ENCODE measurements at regions not wholly inside any gene's neighbourhood (a gene's known extent, or its start where the extent isn't known, plus 50 kb on each side); places are given as distances from the start of the nearest gene placed in this dataset.
"Not testable (repeated sequence)": the region's sequence is repeated elsewhere in the genome, so short reads cannot be mapped to it uniquely, and the experiment has no call there.

DNA sequence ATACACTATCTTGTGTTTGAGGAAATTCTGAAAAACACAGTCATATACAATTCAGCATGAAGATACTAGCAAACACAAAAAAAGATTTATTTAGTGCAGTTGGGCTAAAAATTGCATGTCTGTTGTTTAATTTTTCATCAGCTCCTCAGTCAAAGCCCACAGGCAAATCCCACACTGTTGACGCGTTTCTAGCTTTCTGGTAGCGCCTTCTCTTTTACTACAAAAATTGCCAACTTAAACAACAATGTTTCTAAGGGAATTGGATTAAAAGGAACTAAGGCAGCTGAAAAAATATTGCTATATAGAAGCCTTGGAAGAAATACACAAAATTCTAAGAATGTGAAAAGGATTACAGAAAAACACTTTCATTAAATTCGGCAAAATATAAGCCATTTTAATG is 196.7 kb upstream of the P2RY1 start:
- H3K4me3 ChIP-seq (ENCODE audit: low read depth, low read length): no peak overlapping the region
- TF ChIP-seq, protein P1, sequence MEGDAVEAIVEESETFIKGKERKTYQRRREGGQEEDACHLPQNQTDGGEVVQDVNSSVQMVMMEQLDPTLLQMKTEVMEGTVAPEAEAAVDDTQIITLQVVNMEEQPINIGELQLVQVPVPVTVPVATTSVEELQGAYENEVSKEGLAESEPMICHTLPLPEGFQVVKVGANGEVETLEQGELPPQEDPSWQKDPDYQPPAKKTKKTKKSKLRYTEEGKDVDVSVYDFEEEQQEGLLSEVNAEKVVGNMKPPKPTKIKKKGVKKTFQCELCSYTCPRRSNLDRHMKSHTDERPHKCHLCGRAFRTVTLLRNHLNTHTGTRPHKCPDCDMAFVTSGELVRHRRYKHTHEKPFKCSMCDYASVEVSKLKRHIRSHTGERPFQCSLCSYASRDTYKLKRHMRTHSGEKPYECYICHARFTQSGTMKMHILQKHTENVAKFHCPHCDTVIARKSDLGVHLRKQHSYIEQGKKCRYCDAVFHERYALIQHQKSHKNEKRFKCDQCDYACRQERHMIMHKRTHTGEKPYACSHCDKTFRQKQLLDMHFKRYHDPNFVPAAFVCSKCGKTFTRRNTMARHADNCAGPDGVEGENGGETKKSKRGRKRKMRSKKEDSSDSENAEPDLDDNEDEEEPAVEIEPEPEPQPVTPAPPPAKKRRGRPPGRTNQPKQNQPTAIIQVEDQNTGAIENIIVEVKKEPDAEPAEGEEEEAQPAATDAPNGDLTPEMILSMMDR (IDR thresholded peaks at IDR 0.05; ENCODE audit: insufficient read depth, low read depth, low read length, missing control alignments): no peak
- no peak for DNase-seq (ENCODE audit: low read depth)

DNA sequence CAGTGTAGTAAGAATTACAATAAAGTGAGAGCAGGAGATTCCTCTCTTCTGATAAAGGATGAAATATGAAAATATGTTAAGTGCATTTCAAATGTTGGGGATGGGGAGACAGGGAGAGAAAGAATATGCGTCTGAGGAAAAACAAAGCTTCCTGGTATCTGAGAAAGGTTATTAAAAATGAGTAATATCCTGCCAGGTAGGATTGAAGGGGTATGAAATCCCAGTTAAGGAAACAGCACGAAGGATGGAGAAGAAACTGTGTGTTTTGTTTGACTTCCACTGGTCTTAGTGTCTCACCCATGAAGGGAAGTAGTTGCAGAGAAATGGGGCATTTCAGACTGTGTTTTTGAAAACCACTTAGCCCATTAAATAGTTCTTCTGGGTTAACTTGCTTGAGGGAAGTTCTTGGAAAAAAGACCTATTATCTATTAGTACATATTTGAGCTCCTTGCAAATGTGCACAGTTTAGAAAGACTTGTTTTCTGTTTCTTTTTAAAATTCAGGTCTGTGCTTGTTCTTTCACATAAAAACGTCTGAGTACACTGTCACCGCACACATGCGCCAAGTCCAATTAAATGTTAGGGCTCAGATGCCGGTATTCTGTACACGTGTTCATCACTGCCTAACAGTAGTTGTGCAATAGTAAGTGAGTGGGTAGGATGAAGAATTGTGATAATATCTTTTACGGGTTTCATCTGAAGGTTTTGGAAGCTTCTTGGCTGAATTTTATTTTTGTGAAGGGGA is 196.1 kb upstream of the P2RY1 start:
- DNase-seq (ENCODE audit: low read depth): no peak
- no peak overlapping the region for H3K4me3 ChIP-seq (ENCODE audit: low read depth, low read length)
- TF ChIP-seq, protein P1 (IDR thresholded peaks at IDR 0.05; ENCODE audit: insufficient read depth, low read depth, low read length, missing control alignments): no peak

DNA sequence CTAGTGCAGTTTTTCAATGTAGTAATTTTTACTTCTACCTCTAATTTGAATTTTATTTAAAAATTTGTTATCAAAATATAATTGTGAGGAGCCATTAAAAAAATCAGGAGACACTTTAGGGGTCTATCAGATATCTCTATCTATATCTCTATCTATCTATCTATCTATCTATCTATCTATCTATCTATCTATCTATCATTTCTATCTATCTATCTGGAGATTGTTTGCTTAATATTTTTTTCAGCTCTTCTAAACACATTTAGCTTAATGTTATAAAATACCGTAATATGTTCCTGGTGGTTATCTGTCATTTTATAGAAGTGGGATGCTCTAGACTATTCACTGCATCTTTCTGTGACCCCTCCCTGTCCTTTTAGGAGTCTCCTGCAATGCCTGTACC is 193.7 kb upstream of the P2RY1 start:
- TF ChIP-seq, protein P1 (IDR thresholded peaks at IDR 0.05; ENCODE audit: insufficient read depth, low read depth, low read length, missing control alignments): no peak
- no peak overlapping the region for H3K4me3 ChIP-seq (ENCODE audit: low read depth, low read length)
- DNase-seq (ENCODE audit: low read depth): no peak

DNA sequence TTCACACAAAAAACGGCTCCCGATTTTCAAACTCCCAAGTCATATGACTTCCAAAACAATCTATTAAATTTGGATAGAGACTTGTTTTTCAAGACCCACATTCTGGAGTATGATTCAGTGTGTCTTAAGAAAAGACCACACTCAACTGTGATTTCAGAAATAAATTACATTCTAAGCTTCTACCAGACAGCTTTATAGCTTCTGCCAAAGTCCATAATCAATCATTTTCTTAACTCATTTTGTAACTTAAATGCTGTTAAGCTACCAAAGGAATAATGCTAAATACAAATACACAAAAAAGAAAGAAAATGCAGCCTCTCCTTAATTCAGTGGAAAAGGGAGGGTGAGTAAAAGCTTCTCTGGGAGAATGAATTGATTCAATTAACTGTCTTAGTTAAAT is 192.3 kb upstream of the P2RY1 start:
- H3K4me3 ChIP-seq (ENCODE audit: low read depth, low read length): no peak overlapping the region
- no peak for DNase-seq (ENCODE audit: low read depth)
- TF ChIP-seq, protein P1 (IDR thresholded peaks at IDR 0.05; ENCODE audit: insufficient read depth, low read depth, low read length, missing control alignments): no peak

DNA sequence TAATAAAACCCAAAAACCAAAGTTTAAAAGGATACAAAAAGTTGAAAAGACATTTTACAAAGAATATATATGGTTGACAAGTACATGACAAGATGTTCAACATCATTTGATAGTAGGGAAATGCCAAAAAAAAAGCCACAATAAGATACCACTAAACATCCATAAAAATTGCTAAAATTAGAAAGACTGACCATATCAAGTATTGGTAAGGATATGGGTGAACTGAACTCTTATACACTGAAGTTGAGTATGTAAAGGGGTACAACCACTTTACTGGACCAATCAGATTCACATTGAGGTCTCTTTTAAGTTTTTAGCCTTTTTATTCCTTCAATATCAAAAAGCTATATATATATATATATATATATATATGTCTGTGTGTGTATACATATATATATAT is 190.5 kb upstream of the P2RY1 start:
- no peak for DNase-seq (ENCODE audit: low read depth)
- TF ChIP-seq, protein P1 (IDR thresholded peaks at IDR 0.05; ENCODE audit: insufficient read depth, low read depth, low read length, missing control alignments): no peak
- no peak overlapping the region for H3K4me3 ChIP-seq (ENCODE audit: low read depth, low read length)

DNA sequence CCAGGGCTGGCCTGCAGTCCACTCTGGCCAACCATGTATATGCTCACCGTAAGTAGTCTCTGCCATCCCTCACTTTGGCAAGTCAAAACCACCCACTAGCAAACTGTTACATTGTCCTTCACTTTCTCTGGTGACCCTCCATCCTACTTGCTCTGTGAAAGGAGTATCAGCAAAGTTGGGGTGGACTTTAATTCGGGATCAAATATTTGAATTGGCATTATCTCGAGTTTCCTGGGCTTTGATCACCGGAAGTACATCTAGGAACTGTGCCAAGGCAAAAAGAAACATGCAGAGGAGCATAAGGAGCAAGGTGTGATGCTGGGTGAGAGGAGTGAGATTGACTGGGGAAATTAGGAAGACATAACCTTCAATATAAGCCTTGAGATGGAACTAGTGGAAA is 188.9 kb upstream of the P2RY1 start:
- H3K4me3 ChIP-seq (ENCODE audit: low read depth, low read length): no peak overlapping the region
- TF ChIP-seq, protein P1 (IDR thresholded peaks at IDR 0.05; ENCODE audit: insufficient read depth, low read depth, low read length, missing control alignments): no peak

DNA sequence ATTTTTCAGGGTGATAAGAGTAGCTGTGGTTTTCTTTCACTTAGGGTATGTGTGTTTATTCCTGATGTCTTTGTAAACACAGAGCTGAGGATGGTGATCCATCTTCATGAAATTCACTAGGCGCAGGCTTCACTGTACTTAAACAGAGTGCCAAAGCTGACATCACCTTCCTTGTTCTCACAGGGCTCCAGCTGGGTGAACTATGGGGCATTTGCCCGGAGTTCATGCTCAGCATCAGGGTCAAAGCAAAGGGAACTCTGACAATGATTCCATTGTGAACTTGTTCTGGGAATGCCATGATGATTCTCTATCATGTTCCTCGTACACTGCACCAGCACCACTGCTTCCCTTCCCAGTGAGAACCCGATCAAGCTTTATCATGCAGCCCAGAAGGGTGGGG is 184.8 kb upstream of the P2RY1 start:
- TF ChIP-seq, protein P1 (IDR thresholded peaks at IDR 0.05; ENCODE audit: insufficient read depth, low read depth, low read length, missing control alignments): no peak
- no peak overlapping the region for H3K4me3 ChIP-seq (ENCODE audit: low read depth, low read length)
- no peak for DNase-seq (ENCODE audit: low read depth)

More for the DNA sequence above, 188.9 kb upstream of the P2RY1 start:
- DNase-seq (ENCODE audit: low read depth): no peak

DNA sequence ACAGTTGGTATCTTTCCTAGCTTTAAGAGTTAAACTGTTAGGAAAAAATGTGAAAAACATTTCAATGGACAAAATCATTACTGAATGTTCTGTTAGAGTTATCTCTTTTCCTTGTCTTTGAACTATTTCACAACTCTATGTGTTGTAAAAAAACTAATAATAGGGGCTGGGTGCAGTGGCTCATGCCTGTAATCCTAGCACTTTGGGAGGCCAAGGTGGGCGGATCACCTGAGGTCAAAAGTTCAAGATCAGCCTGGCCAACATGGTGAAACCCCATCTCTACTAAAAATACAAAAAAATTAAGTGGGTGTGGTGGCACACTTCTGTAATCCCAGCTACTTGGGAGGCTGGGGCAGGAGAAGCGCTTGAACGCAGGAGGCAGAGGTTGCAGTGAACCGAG is 184.0 kb upstream of the P2RY1 start:
- not testable (repeated sequence) for H3K4me3 ChIP-seq (ENCODE audit: low read depth, low read length); DNase-seq (ENCODE audit: low read depth)
